OCI-LY3 (cell line): ENCODE measurements at regions not wholly inside any gene's neighbourhood (a gene's known extent, or its start where the extent isn't known, plus 50 kb on each side); places are given as distances from the start of the nearest gene placed in this dataset.

ENCODE experiments used
- H2AFZ ChIP-seq: fragments of 200-600, 300-600 bp; shearing (Covaris generic); 2 replicates; pipeline ENCODE4 v1.6.0; 2014; ENCODE audit warnings: antibody characterized with exemption, low read depth, low read length
- H3K27ac ChIP-seq: fragments of 200-600, 300-600 bp; sonication (generic); 2 replicates; pipeline ENCODE4 v1.5.1; 2014; ENCODE audit warnings: mild to moderate bottlenecking, low read length, moderate library complexity, mixed read lengths
- H3K27me3 ChIP-seq: fragments of 200-600, 300-600 bp; sonication (generic); 2 replicates; pipeline ENCODE4 v1.6.1; 2014; ENCODE audit warnings: low read depth, low read length, mixed read lengths
- H3K36me3 ChIP-seq: fragments of 200-600, 300-600 bp; sonication (generic); replicated peaks from 2 replicates; pipeline ENCODE3; 2014; ENCODE audit warnings: low read depth, low read length, mixed read lengths
- H3K4me1 ChIP-seq: fragments of 300-600, 200-600 bp; sonication (generic); 2 replicates; pipeline ENCODE4 v1.6.1; 2014; ENCODE audit warnings: low read length, mixed read lengths
- H3K4me2 ChIP-seq: fragments of 200-600, 300-600 bp; sonication (generic); 2 replicates; pipeline ENCODE4 v1.6.1; 2014; ENCODE audit warnings: low read length, mixed read lengths
- H3K4me3 ChIP-seq: fragments of 300-600, 200-600 bp; sonication (generic); 2 replicates; pipeline ENCODE4 v1.5.1; 2014; ENCODE audit warnings: antibody characterized with exemption, mild to moderate bottlenecking, low read length, moderate library complexity
- H3K79me2 ChIP-seq: fragments of 300-600, 200-600 bp; shearing (Covaris generic); 2 replicates; pipeline ENCODE4 v1.6.1; 2014; ENCODE audit warnings: mild to moderate bottlenecking, low read length, mixed read lengths
- H3K9ac ChIP-seq: fragments of 300-600, 200-600 bp; shearing (Covaris generic); 2 replicates; pipeline ENCODE4 v1.6.0; 2014; ENCODE audit warnings: mild to moderate bottlenecking, low read length, moderate library complexity
- H3K9me3 ChIP-seq: fragments of 200-600, 300-600 bp; shearing (Covaris generic); 2 replicates; pipeline ENCODE4 v1.6.1; 2014; ENCODE audit warnings: low read length, mixed read lengths; ENCODE audit not compliant: insufficient read depth
- H4K20me1 ChIP-seq: fragments of 200-600, 300-600 bp; sonication (generic); 2 replicates; pipeline ENCODE4 v1.6.1; 2016; ENCODE audit warnings: low read length, mixed read lengths; ENCODE audit not compliant: insufficient read depth
- CTCF ChIP-seq: fragments of 200-600, 300-600 bp; sonication (generic); IDR thresholded peaks from 2 replicates; pipeline ENCODE4 v1.5.1; 2014; ENCODE audit warnings: antibody characterized with exemption, low read length, low read depth
- EZH2phosphoT487 ChIP-seq: fragments of 200-600 bp; shearing (Covaris generic); IDR thresholded peaks from 2 replicates; pipeline ENCODE4 v1.6.1; 2018; ENCODE audit warnings: antibody characterized with exemption, mixed run types, low read depth

DNA sequence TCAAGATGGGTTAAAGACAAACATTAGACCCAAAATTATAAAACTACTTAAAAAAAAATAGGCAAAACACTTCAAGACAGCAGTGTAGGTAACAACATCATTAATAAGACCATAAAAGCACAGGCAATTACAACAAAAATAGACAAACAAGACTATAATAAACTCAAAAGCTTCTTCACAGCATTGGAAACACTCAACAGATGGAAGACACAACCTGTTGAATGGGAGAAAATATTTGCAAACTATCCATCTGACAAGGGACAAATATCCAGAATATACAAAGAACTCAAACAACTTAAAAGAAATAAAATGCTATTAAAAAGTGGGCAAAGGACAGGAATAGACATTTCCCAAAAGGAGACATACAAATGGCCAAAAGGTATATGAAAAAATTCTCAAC is 170.7 kb downstream of the HHIP start:
- no peaks in the 10 kb centered on the region for H3K27me3 ChIP-seq
- H3K4me3 ChIP-seq: no peak overlapping the region
- TF ChIP-seq EZH2phosphoT487: no peak
- TF ChIP-seq CTCF: no peak

GRCh38 chr4:144817081-144817480 is 171.1 kb downstream of the HHIP start:
- Histone ChIP-seq H3K27me3 (no peaks in the 10 kb centered on the region), H3K4me3 (no peak overlapping the region), H3K79me2 (no peaks in the 10 kb centered on the region), H3K9ac (no peak overlapping the region), H2AFZ (no peak overlapping the region), H3K4me2 (no peak overlapping the region), H3K27ac (no peak overlapping the region), H4K20me1 (no peaks in the 10 kb centered on the region), H3K36me3 (no peaks in the 10 kb centered on the region), H3K4me1 (no peaks in the 10 kb centered on the region), H3K9me3 (no peaks in the 10 kb centered on the region)
- TF ChIP-seq CTCF: no peak
- no peak for TF ChIP-seq EZH2phosphoT487

More for the DNA sequence above, 170.7 kb downstream of the HHIP start:
- Histone ChIP-seq H3K27ac (no peak overlapping the region), H3K36me3 (no peaks in the 10 kb centered on the region), H3K79me2 (no peaks in the 10 kb centered on the region), H2AFZ (no peak overlapping the region), H4K20me1 (no peaks in the 10 kb centered on the region), H3K9ac (no peak overlapping the region), H3K4me1 (no peaks in the 10 kb centered on the region), H3K9me3 (no peaks in the 10 kb centered on the region), H3K4me2 (no peak overlapping the region)

DNA sequence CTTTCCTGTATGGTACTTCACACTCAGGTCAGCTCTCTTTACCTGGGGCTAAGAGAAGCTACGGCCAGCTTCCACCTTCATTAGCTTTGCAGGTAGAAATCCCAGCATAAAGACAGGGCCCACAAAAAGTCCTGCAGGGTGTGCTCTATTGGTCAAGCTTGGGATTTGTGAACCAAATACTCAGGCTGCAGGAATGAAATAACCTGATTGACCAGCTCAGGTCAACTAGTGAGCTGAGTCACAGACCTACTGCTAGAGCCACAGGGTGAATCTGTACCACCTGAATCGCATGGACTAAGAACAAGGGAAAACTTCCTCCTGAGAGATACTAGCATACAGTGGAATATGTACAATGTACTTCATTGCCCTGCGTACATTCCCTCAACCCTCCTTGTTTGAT is 172.2 kb downstream of the HHIP start:
- H3K27ac ChIP-seq: no peak overlapping the region
- no peak overlapping the region for H3K4me2 ChIP-seq
- H3K9me3 ChIP-seq: no peaks in the 10 kb centered on the region
- H3K4me1 ChIP-seq: no peaks in the 10 kb centered on the region
- TF ChIP-seq EZH2phosphoT487 (no peak), CTCF (no peak)
- no peaks in the 10 kb centered on the region for H3K27me3 ChIP-seq
- H3K4me3 ChIP-seq: no peak overlapping the region
- no peaks in the 10 kb centered on the region for H3K36me3 ChIP-seq
- no peak overlapping the region for H2AFZ ChIP-seq
- H3K79me2 ChIP-seq: no peaks in the 10 kb centered on the region
- no peak overlapping the region for H3K9ac ChIP-seq
- no peaks in the 10 kb centered on the region for H4K20me1 ChIP-seq

- no peaks in the 10 kb centered on the region for H3K9me3 ChIP-seq
- H3K9ac ChIP-seq: no peak overlapping the region
- no peak overlapping the region for H2AFZ ChIP-seq
- no peak overlapping the region for H3K4me3 ChIP-seq
- no peaks in the 10 kb centered on the region for H3K79me2 ChIP-seq
- no peaks in the 10 kb centered on the region for H3K27me3 ChIP-seq
- H3K36me3 ChIP-seq: no peaks in the 10 kb centered on the region
- H4K20me1 ChIP-seq: no peaks in the 10 kb centered on the region
- TF ChIP-seq CTCF (no peak), EZH2phosphoT487 (no peak)
- no peak overlapping the region for H3K4me2 ChIP-seq
- no peak overlapping the region for H3K27ac ChIP-seq
- H3K4me1 ChIP-seq: no peaks in the 10 kb centered on the region
These were observed 173.6 kb downstream of the HHIP start for GRCh38 chr4:144819591-144819990.
